ENCODE measurements at regions not wholly inside any gene's neighbourhood (a gene's known extent, or its start where the extent isn't known, plus 50 kb on each side); places are given as distances from the start of the nearest gene placed in this dataset.

GRCh38 chr5:28328681-28329080, 1290.3 kb upstream of the CDH9 start:
- no peaks in the 10 kb centered on the region for H3K4me1 ChIP-seq (ENCODE audit: insufficient read depth)
- H3K36me3 ChIP-seq = no peaks in the 10 kb centered on the region
- H3K9me3 ChIP-seq = no peaks in the 10 kb centered on the region
- DNase-seq = no peak
- H3K4me3 ChIP-seq = no peak overlapping the region
- no peaks in the 10 kb centered on the region for H3K27me3 ChIP-seq
- no peak overlapping the region for H3K27ac ChIP-seq
- intact Hi-C loops (cut with DNase I) = no loop called here
- TF ChIP-seq POLR2A (IDR thresholded peaks at IDR 0.05) (no peak), CTCF (IDR thresholded peaks at IDR 0.05) (no peak), EP300 (IDR thresholded peaks at IDR 0.05) (no peak)

DNA sequence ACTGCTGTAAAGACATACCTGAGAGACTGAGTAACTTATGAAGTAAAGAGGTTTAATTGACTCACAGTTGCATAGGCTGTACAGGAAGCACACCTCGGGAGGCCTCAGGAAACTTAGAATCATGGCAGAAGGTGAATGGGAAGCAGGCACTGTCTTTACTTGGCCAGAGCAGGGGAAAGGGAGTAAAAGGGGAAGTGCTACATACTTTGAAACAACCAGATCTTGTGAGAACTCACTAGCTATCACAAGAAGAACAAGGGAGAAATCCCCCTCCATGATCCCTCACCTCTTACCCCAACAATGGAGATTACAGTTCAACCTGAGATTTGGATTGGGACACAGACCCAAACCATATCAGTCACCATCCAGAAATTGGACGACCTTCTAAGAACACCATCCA, 1285.8 kb upstream of the CDH9 start:
- Histone ChIP-seq H3K9me3 (no peaks in the 10 kb centered on the region), H3K36me3 (no peaks in the 10 kb centered on the region), H3K4me1 (ENCODE audit: insufficient read depth) (no peaks in the 10 kb centered on the region), H3K4me3 (no peak overlapping the region), H3K27me3 (no peaks in the 10 kb centered on the region), H3K27ac (no peak overlapping the region)
- TF ChIP-seq CTCF (IDR thresholded peaks at IDR 0.05) = no peak
- TF ChIP-seq EP300 (IDR thresholded peaks at IDR 0.05) = no peak
- TF ChIP-seq POLR2A (IDR thresholded peaks at IDR 0.05) = no peak
- intact Hi-C loops (cut with DNase I) = no loop called here
- no peak for DNase-seq
- 46 to 68% (median 53%) methylated on average over 2 of the region's 2 CpGs for WGBS, 3 donors

GRCh38 chr5:28313953-28314352, 1275.6 kb upstream of the CDH9 start:
- H3K27ac ChIP-seq = no peak overlapping the region
- H3K27me3 ChIP-seq = no peaks in the 10 kb centered on the region
- H3K9me3 ChIP-seq = no peaks in the 10 kb centered on the region
- intact Hi-C loops (cut with DNase I) = no loop called here
- no peak for DNase-seq
- TF ChIP-seq POLR2A (IDR thresholded peaks at IDR 0.05) = no peak
- TF ChIP-seq EP300 (IDR thresholded peaks at IDR 0.05) = no peak
- no peak for TF ChIP-seq CTCF (IDR thresholded peaks at IDR 0.05)
- WGBS, 3 donors = 43 to 85% (median 60%) methylated on average over 1 of the region's 1 CpG
- no peaks in the 10 kb centered on the region for H3K36me3 ChIP-seq
- H3K4me3 ChIP-seq = no peak overlapping the region
- H3K4me1 ChIP-seq (ENCODE audit: insufficient read depth) = no peaks in the 10 kb centered on the region

GRCh38 chr5:28313321-28313951, 1275.0 kb upstream of the CDH9 start:
- DNase-seq = no peak
- Histone ChIP-seq H3K4me3 (no peak overlapping the region), H3K4me1 (ENCODE audit: insufficient read depth) (no peaks in the 10 kb centered on the region), H3K9me3 (no peaks in the 10 kb centered on the region), H3K27me3 (no peaks in the 10 kb centered on the region), H3K36me3 (no peaks in the 10 kb centered on the region), H3K27ac (no peak overlapping the region)
- TF ChIP-seq CTCF (IDR thresholded peaks at IDR 0.05) = no peak
- TF ChIP-seq EP300 (IDR thresholded peaks at IDR 0.05) = no peak
- TF ChIP-seq POLR2A (IDR thresholded peaks at IDR 0.05) = no peak
- WGBS, 3 donors = 82 to 85% (median 82%) methylated on average over 2 of the region's 2 CpGs
- intact Hi-C loops (cut with DNase I) = no loop called here

Measured in ovary (tissue), 7 donors.